CD4-positive, alpha-beta memory T cell (primary cell): ENCODE measurements at regions not wholly inside any gene's neighbourhood (a gene's known extent, or its start where the extent isn't known, plus 50 kb on each side); places are given as distances from the start of the nearest gene placed in this dataset.

Experiments
- CTCF ChIA-PET: fragments of 350-600 bp; sonication (Branson Sonifier 250); formaldehyde crosslinking; loops from one replicate; lab custom pipeline; 2021; ENCODE audit warnings: inconsistent platforms; ENCODE audit not compliant: partially characterized antibody; lab: Charles Lee
- POLR2A ChIA-PET: fragments of 350-600 bp; sonication (Branson Sonifier 250); formaldehyde crosslinking; loops from one replicate; lab custom pipeline; 2021; ENCODE audit not compliant: partially characterized antibody; lab: Charles Lee
- DNase-seq, 5 donors: peaks; one replicate each; pipeline versions ENCODE4 v3.0.0 to v3.0.0-alpha.2; 2020 to 2022; ENCODE audit warnings: mixed read lengths in 1 of 5
- H3K27ac ChIP-seq: one replicate; pipeline ENCODE4 v1.7.0; 2013; ENCODE audit warnings: low read depth, low read length
- H3K27me3 ChIP-seq: 2 replicates; pipeline ENCODE4 v1.7.0; 2013; ENCODE audit warnings: mild to moderate bottlenecking, low read length, moderate library complexity; ENCODE audit not compliant: insufficient read depth
- H3K36me3 ChIP-seq: 2 replicates; pipeline ENCODE4 v1.7.0; 2013; ENCODE audit warnings: mild to moderate bottlenecking, low read length, moderate library complexity; ENCODE audit not compliant: insufficient read depth
- H3K4me1 ChIP-seq: 2 replicates; pipeline ENCODE4 v1.7.0; 2013; ENCODE audit warnings: mild to moderate bottlenecking, low read length, moderate library complexity; ENCODE audit not compliant: insufficient read depth
- H3K4me3 ChIP-seq, 2 donors: one replicate each; pipeline ENCODE4 v1.7.0; 2013; ENCODE audit warnings: low read length in 2 of 2, mild to moderate bottlenecking in 1 of 2
- H3K9me3 ChIP-seq, 2 donors: one replicate each; pipeline ENCODE4 v1.7.0; 2013; ENCODE audit warnings: low read length in 2 of 2, control low read depth in 1 of 2; ENCODE audit not compliant: control insufficient read depth in 1 of 2
- H3K27ac Mint-ChIP-seq, 7 donors: one replicate each; pipeline ENCODE4 v1.8.0; 2020 to 2021; ENCODE audit warnings: mixed read lengths in 7 of 7, mild to moderate bottlenecking in 6 of 7, inconsistent platforms in 3 of 7, moderate library complexity in 3 of 7
- H3K27me3 Mint-ChIP-seq, 2 donors: one replicate each; pipeline ENCODE4 v1.8.0; 2020 to 2021; ENCODE audit warnings: mixed read lengths in 2 of 2
- H3K36me3 Mint-ChIP-seq, 2 donors: one replicate each; pipeline ENCODE4 v1.8.0; 2020 to 2021; ENCODE audit warnings: mixed read lengths in 2 of 2, inconsistent platforms in 1 of 2, mild to moderate bottlenecking in 1 of 2
- H3K4me1 Mint-ChIP-seq, 4 donors: one replicate each; pipeline ENCODE4 v1.8.0; 2020 to 2021; ENCODE audit warnings: mixed read lengths in 4 of 4, mild to moderate bottlenecking in 1 of 4
- H3K4me3 Mint-ChIP-seq, 8 donors: one replicate each; pipeline ENCODE4 v1.8.0; 2020 to 2021; ENCODE audit warnings: mixed read lengths in 8 of 8, mild to moderate bottlenecking in 7 of 8, moderate library complexity in 6 of 8, inconsistent platforms in 3 of 8
- H3K9me3 Mint-ChIP-seq, 8 donors: one replicate each; pipeline ENCODE4 v1.8.0; 2020 to 2021; ENCODE audit warnings: mixed read lengths in 8 of 8, mild to moderate bottlenecking in 5 of 8, inconsistent platforms in 3 of 8, moderate library complexity in 1 of 8
- intact Hi-C: fragments of 100-400 bp; cut with micrococcal nuclease; formaldehyde crosslinking; loops from one replicate; pipeline ENCODE4 v1.15.1; 2023

- H3K27me3 ChIP-seq: no peaks in the 10 kb centered on the region
- H3K27ac ChIP-seq: no peak overlapping the region
- no peaks in the 10 kb centered on the region for H3K36me3 ChIP-seq
- POLR2A ChIA-PET: no interaction called here
- Mint-ChIP-seq H3K36me3 (no peaks in the 10 kb centered on the region), H3K27ac (no peak overlapping the region), H3K27me3 (no peaks in the 10 kb centered on the region), H3K9me3 (peaks cover 0 to 16% (median 3%) of the 10 kb centered on the region in 8 donors), H3K4me3 (no peak overlapping the region), H3K4me1 (no peaks in the 10 kb centered on the region)
- DNase-seq: no peak
- H3K4me1 ChIP-seq: no peaks in the 10 kb centered on the region
- CTCF ChIA-PET: no interaction called here
- intact Hi-C loops: no loop called here
- no peaks in the 10 kb centered on the region for H3K9me3 ChIP-seq
- H3K4me3 ChIP-seq: no peak overlapping the region
Observed at GRCh38 chr15:97199393-97200051, 761.0 kb upstream of the ARRDC4 start.

DNA sequence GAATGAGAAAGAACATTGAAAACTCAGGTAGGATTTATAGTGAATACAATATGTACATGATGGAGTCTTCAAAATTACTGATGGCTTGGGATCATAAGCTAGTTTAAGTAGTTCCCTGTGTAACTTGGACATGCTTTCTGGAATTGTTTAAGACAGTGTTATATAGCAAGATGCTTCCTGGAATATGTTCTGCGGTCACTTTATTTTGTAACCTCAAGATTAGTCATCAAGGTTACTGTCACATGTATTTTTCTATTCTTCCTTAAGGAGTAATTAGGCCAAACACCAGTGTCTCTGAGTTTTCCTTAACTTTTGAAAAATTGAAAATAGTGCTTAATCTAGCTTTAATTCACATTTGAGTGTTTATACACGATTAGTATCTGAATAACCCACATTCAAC, 760.3 kb upstream of the ARRDC4 start:
- Mint-ChIP-seq H3K27ac (no peak overlapping the region), H3K4me3 (no peak overlapping the region), H3K36me3 (no peaks in the 10 kb centered on the region), H3K4me1 (no peaks in the 10 kb centered on the region), H3K27me3 (no peaks in the 10 kb centered on the region), H3K9me3 (peaks cover 0 to 13% (median 1%) of the 10 kb centered on the region in 8 donors)
- Histone ChIP-seq H3K27ac (no peak overlapping the region), H3K9me3 (no peaks in the 10 kb centered on the region), H3K4me1 (no peaks in the 10 kb centered on the region), H3K36me3 (no peaks in the 10 kb centered on the region), H3K27me3 (no peaks in the 10 kb centered on the region), H3K4me3 (no peak overlapping the region)
- POLR2A ChIA-PET: no interaction called here
- no peak for DNase-seq
- intact Hi-C loops: no loop called here
- CTCF ChIA-PET: no interaction called here

- Histone ChIP-seq H3K4me1 (no peaks in the 10 kb centered on the region), H3K36me3 (no peaks in the 10 kb centered on the region), H3K4me3 (no peak overlapping the region), H3K27me3 (no peaks in the 10 kb centered on the region), H3K9me3 (no peaks in the 10 kb centered on the region), H3K27ac (no peak overlapping the region)
- no peaks in the 10 kb centered on the region for H3K27me3 Mint-ChIP-seq
- H3K4me3 Mint-ChIP-seq: no peak overlapping the region
- ChIA-PET POLR2A (no interaction called here), CTCF (no interaction called here)
- H3K36me3 Mint-ChIP-seq: no peaks in the 10 kb centered on the region
- intact Hi-C loops: no loop called here
- H3K9me3 Mint-ChIP-seq: peaks cover 2 to 4% (median 3%) of the 10 kb centered on the region in 8 donors
- no peaks in the 10 kb centered on the region for H3K4me1 Mint-ChIP-seq
- H3K27ac Mint-ChIP-seq: no peak overlapping the region
- no peak for DNase-seq
Observed at GRCh38 chr15:97210277-97210676, 750.2 kb upstream of the ARRDC4 start.

GRCh38 chr15:97215629-97216028, 744.9 kb upstream of the ARRDC4 start:
- Mint-ChIP-seq H3K4me1 (no peaks in the 10 kb centered on the region), H3K27ac (no peak overlapping the region), H3K27me3 (no peaks in the 10 kb centered on the region), H3K4me3 (no peak overlapping the region), H3K9me3 (peaks cover 0 to 6% (median 0%) of the 10 kb centered on the region in 8 donors), H3K36me3 (no peaks in the 10 kb centered on the region)
- Histone ChIP-seq H3K4me3 (no peak overlapping the region), H3K27me3 (no peaks in the 10 kb centered on the region), H3K9me3 (no peaks in the 10 kb centered on the region), H3K27ac (no peak overlapping the region), H3K36me3 (no peaks in the 10 kb centered on the region), H3K4me1 (no peaks in the 10 kb centered on the region)
- DNase-seq: no peak
- CTCF ChIA-PET: no interaction called here
- POLR2A ChIA-PET: no interaction called here
- intact Hi-C loops: no loop called here

DNA sequence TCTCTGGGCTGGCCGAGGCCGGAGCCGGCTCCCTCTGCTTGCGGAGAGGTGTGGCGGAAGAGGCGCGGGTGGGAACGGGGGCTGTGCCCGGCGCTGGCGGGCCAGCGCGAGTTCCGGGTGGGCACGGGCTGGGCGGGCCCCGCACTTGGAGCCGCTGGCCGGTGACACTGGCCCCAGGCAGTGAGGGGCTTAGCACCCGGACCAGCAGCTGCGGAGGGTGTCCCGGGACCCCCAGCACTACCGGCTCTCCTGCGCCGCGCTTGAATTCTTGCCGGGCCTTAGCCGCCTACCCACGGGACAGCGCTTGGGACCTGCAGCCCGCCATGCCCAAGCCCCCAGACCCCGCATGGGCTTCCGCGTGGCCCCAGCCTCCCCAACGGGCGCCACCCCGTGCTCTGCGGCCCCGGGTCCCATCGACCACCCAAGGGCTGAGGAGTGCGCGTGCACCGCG, 736.3 kb upstream of the ARRDC4 start:
- Histone ChIP-seq H3K4me1 (no peaks in the 10 kb centered on the region), H3K36me3 (no peaks in the 10 kb centered on the region), H3K4me3 (no peak overlapping the region), H3K27ac (no peak overlapping the region), H3K9me3 (no peaks in the 10 kb centered on the region), H3K27me3 (no peaks in the 10 kb centered on the region)
- Mint-ChIP-seq H3K4me3 (no peak overlapping the region), H3K27me3 (no peaks in the 10 kb centered on the region), H3K9me3 (peaks cover 0 to 8% (median 2%) of the 10 kb centered on the region in 8 donors), H3K4me1 (no peaks in the 10 kb centered on the region), H3K36me3 (no peaks in the 10 kb centered on the region), H3K27ac (no peak overlapping the region)
- ChIA-PET POLR2A (no interaction called here), CTCF (no interaction called here)
- no peak for DNase-seq
- intact Hi-C loops: no loop called here

- H3K4me1 Mint-ChIP-seq: peaks cover 0 to 2% (median 0%) of the 10 kb centered on the region in 4 donors
- no peaks in the 10 kb centered on the region for H3K4me1 ChIP-seq
- no peaks in the 10 kb centered on the region for H3K36me3 Mint-ChIP-seq
- POLR2A ChIA-PET: interaction anchor here (0.6 kb wide), 1 partner anchor 1967 kb away, joined by 4 read pairs; no protein-coding TSS in a partner anchor
- no peaks in the 10 kb centered on the region for H3K27me3 Mint-ChIP-seq
- H3K27ac Mint-ChIP-seq: no peak overlapping the region
- H3K4me3 Mint-ChIP-seq: no peak overlapping the region
- CTCF ChIA-PET: interaction anchor here (1.0 kb wide), 2 partner anchors 21 to 71 kb away, joined by 4 read pairs; no protein-coding TSS in a partner anchor
- no peak overlapping the region for H3K4me3 ChIP-seq
- peak in 2 of 5 donors; percentile 1 to 6 for DNase-seq
- no peak overlapping the region for H3K27ac ChIP-seq
- peaks cover 0 to 6% (median under 1%) of the 10 kb centered on the region in 8 donors for H3K9me3 Mint-ChIP-seq
- intact Hi-C loops: no loop called here
- H3K27me3 ChIP-seq: no peaks in the 10 kb centered on the region
- no peaks in the 10 kb centered on the region for H3K36me3 ChIP-seq
- H3K9me3 ChIP-seq: no peaks in the 10 kb centered on the region
Observed at GRCh38 chr15:97234851-97235610, 725.5 kb upstream of the ARRDC4 start.

- no peak overlapping the region for H3K27ac Mint-ChIP-seq
- Histone ChIP-seq H3K9me3 (no peaks in the 10 kb centered on the region), H3K4me3 (no peak overlapping the region), H3K27ac (no peak overlapping the region), H3K36me3 (no peaks in the 10 kb centered on the region), H3K4me1 (no peaks in the 10 kb centered on the region), H3K27me3 (no peaks in the 10 kb centered on the region)
- H3K4me3 Mint-ChIP-seq: no peak overlapping the region
- ChIA-PET POLR2A (no interaction called here), CTCF (no interaction called here)
- intact Hi-C loops: no loop called here
- no peaks in the 10 kb centered on the region for H3K36me3 Mint-ChIP-seq
- no peak for DNase-seq
- H3K9me3 Mint-ChIP-seq: peaks cover 0 to 6% (median under 1%) of the 10 kb centered on the region in 8 donors
- peaks cover 0 to 2% (median 0%) of the 10 kb centered on the region in 4 donors for H3K4me1 Mint-ChIP-seq
- no peaks in the 10 kb centered on the region for H3K27me3 Mint-ChIP-seq
Observed at GRCh38 chr15:97235611-97235985, 724.9 kb upstream of the ARRDC4 start.
